ACC112 (cell line): ENCODE measurements at regions not wholly inside any gene's neighbourhood (a gene's known extent, or its start where the extent isn't known, plus 50 kb on each side); places are given as distances from the start of the nearest gene placed in this dataset.
A peak's percentile ranks its signal among the peaks of the same experiment; 100 is the strongest.

ENCODE experiments used
- H2AFZ ChIP-seq: fragments of 200-600 bp; sonication (generic); one replicate; pipeline ENCODE4 v1.6.0; 2017; ENCODE audit warnings: antibody characterized with exemption, low read length; ENCODE audit not compliant: unreplicated experiment
- H3K27ac ChIP-seq: fragments of 200-600 bp; sonication (generic); 2 replicates; pipeline ENCODE4 v1.5.1; 2014; ENCODE audit warnings: low read depth, mild to moderate bottlenecking, antibody characterized with exemption, low read length, moderate library complexity
- H3K27me3 ChIP-seq: fragments of 200-600 bp; sonication (generic); 2 replicates; pipeline ENCODE4 v1.6.1; 2014; ENCODE audit warnings: mild to moderate bottlenecking, antibody characterized with exemption, low read length, moderate library complexity, mixed read lengths; ENCODE audit not compliant: insufficient read depth
- H3K36me3 ChIP-seq: fragments of 200-600 bp; sonication (generic); 2 replicates; pipeline ENCODE4 v1.6.1; 2016; ENCODE audit warnings: mild to moderate bottlenecking, antibody characterized with exemption, low read length, moderate library complexity, mixed read lengths; ENCODE audit not compliant: insufficient read depth
- H3K4me1 ChIP-seq: fragments of 200-600 bp; sonication (generic); one replicate; pipeline ENCODE4 v1.6.1; 2016; ENCODE audit warnings: low read length, mixed read lengths; ENCODE audit not compliant: insufficient read depth, unreplicated experiment, control insufficient read depth
- H3K4me3 ChIP-seq: fragments of 200-600 bp; sonication (generic); 2 replicates; pipeline ENCODE4 v1.5.1; 2014; ENCODE audit warnings: mild to moderate bottlenecking, low read depth, low read length
- H3K79me2 ChIP-seq: fragments of 200-600 bp; sonication (generic); one replicate; pipeline ENCODE4 v1.6.0; 2016; ENCODE audit warnings: low read length; ENCODE audit not compliant: control insufficient read depth, unreplicated experiment, insufficient read depth

GRCh38 chr4:99763635-99764101 is 53.0 kb upstream of the DAPP1 start:
- peaks cover 28% of the 10 kb centered on the region for H3K4me1 ChIP-seq
- no peaks in the 10 kb centered on the region for H3K79me2 ChIP-seq
- no peak overlapping the region for H3K4me3 ChIP-seq
- H2AFZ ChIP-seq: no peak overlapping the region
- H3K27ac ChIP-seq: no peak overlapping the region
- H3K36me3 ChIP-seq: no peaks in the 10 kb centered on the region
- H3K27me3 ChIP-seq: no peaks in the 10 kb centered on the region

GRCh38 chr4:99762728-99763127 is 53.9 kb upstream of the DAPP1 start:
- H3K79me2 ChIP-seq: no peaks in the 10 kb centered on the region
- H2AFZ ChIP-seq: no peak overlapping the region
- H3K36me3 ChIP-seq: no peaks in the 10 kb centered on the region
- no peak overlapping the region for H3K4me3 ChIP-seq
- no peaks in the 10 kb centered on the region for H3K27me3 ChIP-seq
- H3K27ac ChIP-seq: no peak overlapping the region
- H3K4me1 ChIP-seq: peaks cover 28% of the 10 kb centered on the region

- no peak overlapping the region for H3K4me3 ChIP-seq
- H3K79me2 ChIP-seq: no peaks in the 10 kb centered on the region
- no peak overlapping the region for H3K27ac ChIP-seq
- no peaks in the 10 kb centered on the region for H3K36me3 ChIP-seq
- H3K27me3 ChIP-seq: no peaks in the 10 kb centered on the region
- peaks cover 39% of the 10 kb centered on the region for H3K4me1 ChIP-seq
- H2AFZ ChIP-seq: no peak overlapping the region
These were observed 56.6 kb upstream of the DAPP1 start for GRCh38 chr4:99759988-99760387.

- no peak overlapping the region for H3K27ac ChIP-seq
- H3K4me3 ChIP-seq: no peak overlapping the region
- no peaks in the 10 kb centered on the region for H3K79me2 ChIP-seq
- H3K4me1 ChIP-seq: peaks cover 43% of the 10 kb centered on the region
- no peaks in the 10 kb centered on the region for H3K36me3 ChIP-seq
- H2AFZ ChIP-seq: peak overlapping the region; percentile 23
- no peaks in the 10 kb centered on the region for H3K27me3 ChIP-seq
These were observed 57.2 kb upstream of the DAPP1 start for GRCh38 chr4:99759346-99759984.

GRCh38 chr4:99755223-99755944 is 61.2 kb upstream of the DAPP1 start:
- Histone ChIP-seq H3K27me3 (no peaks in the 10 kb centered on the region), H3K79me2 (no peaks in the 10 kb centered on the region), H2AFZ (peak overlapping the region; percentile 22), H3K4me3 (no peak overlapping the region), H3K4me1 (peaks cover 30% of the 10 kb centered on the region), H3K36me3 (no peaks in the 10 kb centered on the region), H3K27ac (peak overlapping the region; percentile 36)

- Histone ChIP-seq H3K4me1 (peaks cover 24% of the 10 kb centered on the region), H3K27ac (no peak overlapping the region), H3K36me3 (no peaks in the 10 kb centered on the region), H3K4me3 (no peak overlapping the region), H2AFZ (no peak overlapping the region), H3K79me2 (no peaks in the 10 kb centered on the region), H3K27me3 (no peaks in the 10 kb centered on the region)
These were observed 61.9 kb upstream of the DAPP1 start for GRCh38 chr4:99754756-99755155.

GRCh38 chr4:99753931-99754330 is 62.7 kb upstream of the DAPP1 start:
- Histone ChIP-seq H3K4me1 (peaks cover 17% of the 10 kb centered on the region), H3K79me2 (no peaks in the 10 kb centered on the region), H3K36me3 (no peaks in the 10 kb centered on the region), H3K27me3 (no peaks in the 10 kb centered on the region), H2AFZ (no peak overlapping the region), H3K27ac (no peak overlapping the region), H3K4me3 (no peak overlapping the region)

GRCh38 chr4:99749445-99750391 is 66.9 kb upstream of the DAPP1 start:
- H3K4me3 ChIP-seq: no peak overlapping the region
- H3K27ac ChIP-seq: no peak overlapping the region
- H3K4me1 ChIP-seq: peaks cover 3% of the 10 kb centered on the region
- peaks cover 12% of the 10 kb centered on the region; the same call in 1 of the 2 replicates for H3K27me3 ChIP-seq
- no peak overlapping the region for H2AFZ ChIP-seq
- no peaks in the 10 kb centered on the region for H3K79me2 ChIP-seq
- no peaks in the 10 kb centered on the region for H3K36me3 ChIP-seq

GRCh38 chr4:99746443-99746842 is 70.2 kb upstream of the DAPP1 start:
- Histone ChIP-seq H3K27me3 (peaks cover 24% of the 10 kb centered on the region; the same call in 1 of the 2 replicates), H3K4me3 (no peak overlapping the region), H3K27ac (no peak overlapping the region), H3K4me1 (no peaks in the 10 kb centered on the region), H2AFZ (no peak overlapping the region), H3K36me3 (no peaks in the 10 kb centered on the region), H3K79me2 (no peaks in the 10 kb centered on the region)

GRCh38 chr4:99736846-99737245 is 79.2 kb upstream of the C4orf54 start:
- no peak overlapping the region for H3K4me3 ChIP-seq
- no peaks in the 10 kb centered on the region for H3K79me2 ChIP-seq
- H3K36me3 ChIP-seq: no peaks in the 10 kb centered on the region
- H2AFZ ChIP-seq: no peak overlapping the region
- H3K4me1 ChIP-seq: no peaks in the 10 kb centered on the region
- no peak overlapping the region for H3K27ac ChIP-seq
- peaks cover 10% of the 10 kb centered on the region for H3K27me3 ChIP-seq
